ENCODE measurements at regions not wholly inside any gene's neighbourhood (a gene's known extent, or its start where the extent isn't known, plus 50 kb on each side); places are given as distances from the start of the nearest gene placed in this dataset.

DNA sequence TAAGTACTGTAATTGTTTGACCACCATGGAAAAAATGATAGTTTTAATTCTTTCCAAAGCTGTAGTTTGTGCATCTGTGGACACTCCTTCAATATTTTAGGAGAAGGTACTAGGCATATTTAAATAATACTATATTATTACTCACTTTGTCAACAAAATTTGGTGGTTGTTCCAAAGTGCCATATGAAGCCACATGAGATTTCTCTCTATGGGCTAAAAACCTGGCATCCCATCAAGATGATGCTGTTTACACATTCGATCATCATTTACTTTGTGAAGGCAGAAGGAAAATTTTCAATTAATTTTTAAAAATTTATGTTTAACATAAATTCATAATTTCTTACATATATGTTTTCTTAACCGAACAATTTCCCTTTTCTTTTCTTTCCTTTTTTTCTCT, 502.6 kb upstream of the JAG1 start:
- Histone ChIP-seq H3K4me1 (replicated peaks in 1 of 4; ENCODE audit: control insufficient read depth in 3 of 4, insufficient read depth in 4 of 4, low read length in 3 of 4) (no peaks in the 10 kb centered on the region), H3K4ac (replicated peaks; ENCODE audit: insufficient read length, low read depth, low read length) (no peak overlapping the region), H3K9me3 (ENCODE audit: insufficient read depth in 2 of 2, low read depth in 1 of 2, low read length in 1 of 2) (peaks cover 0 to 9% of the 10 kb centered on the region in 2 experiments; a peak in 1 of 4 replicates), H3K18ac (ENCODE audit: extremely low read depth, low read length) (no peak overlapping the region), H3K27ac (ENCODE audit: low read depth, low read length) (no peak overlapping the region), H2AK5ac (ENCODE audit: low read depth, low read length) (no peak overlapping the region), H3K4me2 (ENCODE audit: insufficient read depth in 1 of 2, low read depth in 2 of 2, low read length in 2 of 2) (no peak overlapping the region), H3K27me3 (replicated peaks in 1 of 4; ENCODE audit: control insufficient read depth in 3 of 4, extremely low read depth in 1 of 4, insufficient read depth in 3 of 4, low read length in 3 of 4) (no peaks in the 10 kb centered on the region), H3K23me2 (ENCODE audit: low read depth, low read length) (no peaks in the 10 kb centered on the region), H2BK120ac (replicated peaks; ENCODE audit: low read depth, low read length) (no peak overlapping the region), H3K56ac (replicated peaks; ENCODE audit: insufficient read length, low read depth, low read length) (no peak overlapping the region), H4K91ac (replicated peaks; ENCODE audit: insufficient read length, low read length) (no peak overlapping the region), H3K36me3 (ENCODE audit: control insufficient read depth in 2 of 4, insufficient read depth in 4 of 4, low read length in 3 of 4) (no peaks in the 10 kb centered on the region), H4K5ac (ENCODE audit: insufficient read length, low read depth, low read length) (no peak overlapping the region), H2BK12ac (ENCODE audit: low read depth, low read length) (no peak overlapping the region), H4K20me1 (replicated peaks in 1 of 2; ENCODE audit: control insufficient read depth in 1 of 2, insufficient read depth in 2 of 2, low read length in 2 of 2) (no peaks in the 10 kb centered on the region), H3K79me1 (ENCODE audit: low read depth, low read length) (no peaks in the 10 kb centered on the region), H3K9ac (replicated peaks in 1 of 4; ENCODE audit: extremely low read depth in 1 of 4, low read depth in 3 of 4, low read length in 3 of 4) (no peak overlapping the region), H3K79me2 (ENCODE audit: control insufficient read depth in 1 of 2, insufficient read depth in 2 of 2, low read length in 2 of 2) (no peaks in the 10 kb centered on the region), H2BK20ac (ENCODE audit: low read length) (no peak overlapping the region), H2BK15ac (ENCODE audit: low read length) (no peak overlapping the region), H3K23ac (ENCODE audit: insufficient read length) (no peak overlapping the region), H3K4me3 (ENCODE audit: extremely low read depth in 1 of 4, insufficient read depth in 2 of 4, low read depth in 3 of 4, low read length in 4 of 4) (no peak overlapping the region), H3K14ac (ENCODE audit: insufficient read length) (no peak overlapping the region), H2AFZ (ENCODE audit: low read length) (no peak overlapping the region), H4K8ac (ENCODE audit: extremely low read depth, insufficient read depth, low read length) (no peak overlapping the region), H2BK5ac (ENCODE audit: low read depth, low read length) (no peak overlapping the region)
- no peak for FAIRE-seq
- ChIA-PET POLR2A (ENCODE audit: partially characterized antibody) (no interaction called here), CTCF (ENCODE audit: partially characterized antibody) (interaction anchor here (0.6 kb wide), 1 partner anchor 313 kb away, joined by 3 read pairs; no protein-coding TSS in a partner anchor)
- no peak for DNase-seq (ENCODE audit: low read depth in 1 of 2, low spot score in 2 of 2)
- no peak for TF ChIP-seq SRF (IDR thresholded peaks at IDR 0.05; ENCODE audit: low read depth, low read length)
- TF ChIP-seq SAP30 (IDR thresholded peaks at IDR 0.05; ENCODE audit: insufficient read depth, insufficient replicate concordance, low read length): no peak
- TF ChIP-seq JUND (IDR thresholded peaks at IDR 0.05; ENCODE audit: low read length): no peak
- no peak for TF ChIP-seq BACH1 (IDR thresholded peaks at IDR 0.05; ENCODE audit: low read length)
- TF ChIP-seq CTBP2 (IDR thresholded peaks at IDR 0.05; ENCODE audit: borderline replicate concordance, insufficient read depth, insufficient read length, low read length): no peak
- no peak for TF ChIP-seq TBP (IDR thresholded peaks at IDR 0.05; ENCODE audit: low read depth, low read length)
- TF ChIP-seq NRF1 (IDR thresholded peaks at IDR 0.05; ENCODE audit: low read depth, low read length): no peak
- no peak for TF ChIP-seq HDAC2 (IDR thresholded peaks at IDR 0.05; ENCODE audit: borderline replicate concordance in 1 of 2, low read depth in 2 of 2, low read length in 2 of 2)
- 42% methylated on average over 2 of the region's 2 CpGs; no CpG with 5 or more reads in 1 of the 2 experiments for WGBS, 2 experiments (ENCODE audit: extremely low coverage in 1 of 2, insufficient coverage in 1 of 2, insufficient read length in 1 of 2, insufficient replicate concordance in 2 of 2, low coverage in 1 of 2, low lambda C conversion rate in 2 of 2, missing lambda C conversion rate in 1 of 2)

All from H1 (cell line).